ENCODE measurements at regions not wholly inside any gene's neighbourhood (a gene's known extent, or its start where the extent isn't known, plus 50 kb on each side); places are given as distances from the start of the nearest gene placed in this dataset.

GRCh38 chr6:40054186-40054585 lies 119.9 kb upstream of the MOCS1 start:
- TF ChIP-seq EZH2 (IDR thresholded peaks at IDR 0.05; ENCODE audit: borderline replicate concordance, low read depth, low read length, poor library complexity, severe bottlenecking) (no peak), CTCF (conservative IDR thresholded peaks at IDR 0.05; ENCODE audit: low read depth, low read length) (no peak)
- no TSS peak for BruUV-seq (replicated peaks)
- intact Hi-C loops (cut with micrococcal nuclease; ENCODE audit: unreplicated experiment) = no loop called here
- DNase-seq (ENCODE audit: low spot score) = no peak
- peaks cover 14% of the 10 kb centered on the region for H3K27me3 ChIP-seq (replicated peaks; ENCODE audit: insufficient read depth, low read depth, low read length, poor library complexity)
- H3K4me1 ChIP-seq (ENCODE audit: insufficient read depth, low read length, poor library complexity, severe bottlenecking) = no peaks in the 10 kb centered on the region
- no peaks in the 10 kb centered on the region for H3K36me3 ChIP-seq (ENCODE audit: insufficient read depth, low read length, poor library complexity, severe bottlenecking)
- no peaks in the 10 kb centered on the region for H3K9me3 ChIP-seq (ENCODE audit: low read depth, low read length, poor library complexity, severe bottlenecking)
- CTCF ChIA-PET = no interaction called here
- H3K4me3 ChIP-seq (ENCODE audit: low read depth, low read length, poor library complexity, severe bottlenecking) = no peak overlapping the region
- no peak overlapping the region for H3K27ac ChIP-seq (ENCODE audit: low read depth, low read length, poor library complexity, severe bottlenecking)
- POLR2A ChIA-PET (ENCODE audit: low non-redundant PET) = no interaction called here

- Histone ChIP-seq H3K27ac (ENCODE audit: low read depth, low read length, poor library complexity, severe bottlenecking) (no peak overlapping the region), H3K27me3 (replicated peaks; ENCODE audit: insufficient read depth, low read depth, low read length, poor library complexity) (peaks cover 29% of the 10 kb centered on the region), H3K36me3 (ENCODE audit: insufficient read depth, low read length, poor library complexity, severe bottlenecking) (no peaks in the 10 kb centered on the region), H3K4me1 (ENCODE audit: insufficient read depth, low read length, poor library complexity, severe bottlenecking) (no peaks in the 10 kb centered on the region), H3K9me3 (ENCODE audit: low read depth, low read length, poor library complexity, severe bottlenecking) (no peaks in the 10 kb centered on the region), H3K4me3 (ENCODE audit: low read depth, low read length, poor library complexity, severe bottlenecking) (no peak overlapping the region)
- TF ChIP-seq CTCF (conservative IDR thresholded peaks at IDR 0.05; ENCODE audit: low read depth, low read length) = no peak
- TF ChIP-seq EZH2 (IDR thresholded peaks at IDR 0.05; ENCODE audit: borderline replicate concordance, low read depth, low read length, poor library complexity, severe bottlenecking) = no peak
- no peak for DNase-seq (ENCODE audit: low spot score)
- ChIA-PET CTCF (no interaction called here), POLR2A (ENCODE audit: low non-redundant PET) (no interaction called here)
- intact Hi-C loops (cut with micrococcal nuclease; ENCODE audit: unreplicated experiment) = no loop called here
- no TSS peak for BruUV-seq (replicated peaks)
These were observed 114.9 kb upstream of the MOCS1 start for GRCh38 chr6:40049128-40049527.

GRCh38 chr6:40044196-40044595 lies 109.9 kb upstream of the MOCS1 start:
- TF ChIP-seq EZH2 (IDR thresholded peaks at IDR 0.05; ENCODE audit: borderline replicate concordance, low read depth, low read length, poor library complexity, severe bottlenecking) (no peak), CTCF (conservative IDR thresholded peaks at IDR 0.05; ENCODE audit: low read depth, low read length) (no peak)
- Histone ChIP-seq H3K4me3 (ENCODE audit: low read depth, low read length, poor library complexity, severe bottlenecking) (no peak overlapping the region), H3K4me1 (ENCODE audit: insufficient read depth, low read length, poor library complexity, severe bottlenecking) (no peaks in the 10 kb centered on the region), H3K36me3 (ENCODE audit: insufficient read depth, low read length, poor library complexity, severe bottlenecking) (no peaks in the 10 kb centered on the region), H3K9me3 (ENCODE audit: low read depth, low read length, poor library complexity, severe bottlenecking) (no peaks in the 10 kb centered on the region), H3K27ac (ENCODE audit: low read depth, low read length, poor library complexity, severe bottlenecking) (no peak overlapping the region), H3K27me3 (replicated peaks; ENCODE audit: insufficient read depth, low read depth, low read length, poor library complexity) (peaks cover 24% of the 10 kb centered on the region)
- ChIA-PET CTCF (no interaction called here), POLR2A (ENCODE audit: low non-redundant PET) (no interaction called here)
- no TSS peak for BruUV-seq (replicated peaks)
- intact Hi-C loops (cut with micrococcal nuclease; ENCODE audit: unreplicated experiment) = no loop called here
- DNase-seq (ENCODE audit: low spot score) = no peak

Data from A673 (cell line).